Panc1 (cell line): ENCODE measurements at regions not wholly inside any gene's neighbourhood (a gene's known extent, or its start where the extent isn't known, plus 50 kb on each side); places are given as distances from the start of the nearest gene placed in this dataset.

Source experiments
- ATAC-seq: fragments of 200-7000 bp; cut with Tn5 transposase; 2 replicates; pipeline ENCODE4 v1.9.1; 2020; ENCODE audit warnings: mild to moderate bottlenecking, moderate library complexity
- BruUV-seq: library from RNA; stranded (reverse); fragments of 400-500 nt; replicated peaks from 2 replicates; lab custom pipeline; 2021; lab: Mats Ljungman, UMichigan
- CTCF ChIA-PET: fragments of 300-600 bp; sonication (Branson Sonifier 250); formaldehyde crosslinking; loops from one replicate; lab custom pipeline; 2022; ENCODE audit warnings: antibody characterized with exemption; lab: Charles Lee
- POLR2A ChIA-PET: fragments of 300-600 bp; sonication (Branson Sonifier 250); formaldehyde crosslinking; loops from one replicate; lab custom pipeline; 2022; ENCODE audit warnings: antibody characterized with exemption; lab: Charles Lee
- DNase-seq: peaks from one replicate; pipeline ENCODE4 v3.0.0-alpha.2; 2010; ENCODE audit warnings: low read depth, low spot score
- H3K27ac ChIP-seq: 2 replicates; pipeline ENCODE4 v1.5.1; 2011; ENCODE audit warnings: mild to moderate bottlenecking, low read length, inconsistent platforms
- H3K27me3 ChIP-seq: fragments of 200-500 bp; sonication (Bioruptor generic); 2 replicates; pipeline ENCODE4 v1.6.0; 2014; ENCODE audit warnings: low read length, inconsistent platforms; ENCODE audit not compliant: control insufficient read depth, insufficient read depth
- H3K36me3 ChIP-seq: fragments of 200-500 bp; sonication (Bioruptor generic); 2 replicates; pipeline ENCODE4 v1.5.1; 2014; ENCODE audit warnings: inconsistent platforms, mild to moderate bottlenecking, low read length, moderate library complexity; ENCODE audit not compliant: control insufficient read depth, insufficient read depth
- H3K4me1 ChIP-seq: 2 replicates; pipeline ENCODE4 v1.5.1; 2011; ENCODE audit warnings: inconsistent platforms, mild to moderate bottlenecking, low read length, moderate library complexity; ENCODE audit not compliant: control insufficient read depth, insufficient read depth
- H3K4me3 ChIP-seq, 2 experiments: 2 replicates each; pipeline ENCODE4 v1.5.1; 2011 to 2012; ENCODE audit warnings: low read depth in 2 of 2, low read length in 2 of 2, mild to moderate bottlenecking in 2 of 2, inconsistent platforms in 1 of 2, moderate library complexity in 1 of 2
- H3K9me3 ChIP-seq: fragments of 200-500 bp; sonication (Bioruptor generic); 2 replicates; pipeline ENCODE4 v1.5.1; 2014; ENCODE audit warnings: low read depth, mild to moderate bottlenecking, inconsistent platforms, low read length, moderate library complexity; ENCODE audit not compliant: control insufficient read depth, insufficient read depth
- CTCF ChIP-seq: fragments of 450-650 bp; IDR thresholded peaks from 2 replicates; pipeline ENCODE4 v1.5.1; 2017; ENCODE audit warnings: mild to moderate bottlenecking
- POLR2AphosphoS5 ChIP-seq: IDR thresholded peaks from 2 replicates; pipeline ENCODE4 v1.6.1; 2012; ENCODE audit warnings: mild to moderate bottlenecking, low read depth, low read length, moderate library complexity
- REST ChIP-seq, 2 experiments: IDR thresholded peaks; 2 replicates each; pipeline ENCODE4 v1.6.1; 2011 to 2012; ENCODE audit warnings: low read depth in 2 of 2, control low read depth in 1 of 2, low read length in 1 of 2, mild to moderate bottlenecking in 1 of 2, moderate library complexity in 1 of 2; ENCODE audit not compliant: insufficient read depth in 1 of 2
- SIN3A ChIP-seq: IDR thresholded peaks from 2 replicates; pipeline ENCODE4 v1.6.1; 2012; ENCODE audit warnings: low read depth, mild to moderate bottlenecking, low read length, moderate library complexity, borderline replicate concordance; ENCODE audit not compliant: insufficient read depth
- TCF7L2 ChIP-seq: IDR thresholded peaks from 2 replicates; pipeline ENCODE4 v1.6.1; 2011; ENCODE audit warnings: mild to moderate bottlenecking, low read depth, low read length, inconsistent platforms
- in situ Hi-C: cut with HindIII; loops from 2 replicates; pipeline ENCODE4 v1.10.0; 2016; ENCODE audit warnings: low sequenced_read_pairs, low pct_unique_long_range_greater_than_20kb
- intact Hi-C: fragments of 100-400 bp; cut with micrococcal nuclease; formaldehyde crosslinking; loops from one replicate; pipeline ENCODE4 v1.10.0; 2022; ENCODE audit not compliant: unreplicated experiment

- POLR2A ChIA-PET, result no interaction called here
- DNase-seq (no peak), ATAC-seq (no peak)
- in situ Hi-C loops (no loop called here), intact Hi-C loops (no loop called here)
- Histone ChIP-seq H3K27me3 (no peaks in the 10 kb centered on the region), H3K27ac (no peak overlapping the region), H3K4me1 (no peaks in the 10 kb centered on the region), H3K36me3 (no peaks in the 10 kb centered on the region), H3K4me3 (no peak overlapping the region), H3K9me3 (no peaks in the 10 kb centered on the region)
- no peak for TF ChIP-seq TCF7L2
- no peak for TF ChIP-seq REST (IDR thresholded peaks at IDR 0.05; ENCODE audit: insufficient read depth in 1 of 2, low read depth in 2 of 2, low read length in 1 of 2)
- no peak for TF ChIP-seq POLR2AphosphoS5
- no peak for TF ChIP-seq SIN3A
- TF ChIP-seq CTCF, result no peak
- CTCF ChIA-PET, result no interaction called here
- no TSS peak for BruUV-seq
Measured at GRCh38 chr3:68151359-68151758, 496.9 kb upstream of the SUCLG2 start.

- no TSS peak for BruUV-seq
- intact Hi-C loops, result no loop called here
- in situ Hi-C loops, result no loop called here
- TF ChIP-seq TCF7L2 (no peak), REST (IDR thresholded peaks at IDR 0.05; ENCODE audit: insufficient read depth in 1 of 2, low read depth in 2 of 2, low read length in 1 of 2) (no peak), CTCF (no peak), POLR2AphosphoS5 (no peak), SIN3A (no peak)
- ChIA-PET CTCF (interaction anchor here (0.5 kb wide), 1 partner anchor 724 kb away, joined by 3 read pairs; no protein-coding TSS in a partner anchor), POLR2A (no interaction called here)
- Histone ChIP-seq H3K4me1 (no peaks in the 10 kb centered on the region), H3K4me3 (no peak overlapping the region), H3K36me3 (no peaks in the 10 kb centered on the region), H3K27ac (no peak overlapping the region), H3K9me3 (no peaks in the 10 kb centered on the region), H3K27me3 (no peaks in the 10 kb centered on the region)
- no peak for DNase-seq
- no peak for ATAC-seq
Measured at GRCh38 chr3:68148447-68148846, 494.0 kb upstream of the SUCLG2 start.
